GM23338 (cell line): ENCODE measurements at regions not wholly inside any gene's neighbourhood (a gene's known extent, or its start where the extent isn't known, plus 50 kb on each side); places are given as distances from the start of the nearest gene placed in this dataset.

ENCODE experiments used
- ATAC-seq: fragments of 200-7000 bp; cut with Tn5 transposase; 3 replicates; pipeline ENCODE4 v1.9.1; 2020
- DNase-seq: peaks from one replicate; pipeline ENCODE4 v3.0.0-alpha.2; 2015; ENCODE audit warnings: low spot score
- H2AFZ ChIP-seq: fragments of 200-600 bp; sonication (generic); 2 replicates; pipeline ENCODE4 v1.8.0; 2016; ENCODE audit warnings: antibody characterized with exemption, mild to moderate bottlenecking, moderate library complexity
- H3F3A ChIP-seq: fragments of 200-600 bp; sonication (generic); replicated peaks from 2 replicates; pipeline ENCODE4 v1.8.0; 2017; ENCODE audit warnings: antibody characterized with exemption, mixed run types, low read depth
- H3K27ac ChIP-seq: fragments of 200-600 bp; sonication (generic); 2 replicates; pipeline ENCODE4 v1.6.1; 2016; ENCODE audit warnings: low read depth
- H3K27me3 ChIP-seq: fragments of 200-600 bp; sonication (generic); 2 replicates; pipeline ENCODE4 v1.8.0; 2016; ENCODE audit warnings: mild to moderate bottlenecking, mixed run types, moderate library complexity; ENCODE audit not compliant: insufficient read depth
- H3K36me3 ChIP-seq: fragments of 200-600 bp; sonication (generic); 2 replicates; pipeline ENCODE4 v1.8.0; 2016; ENCODE audit warnings: mild to moderate bottlenecking; ENCODE audit not compliant: insufficient read depth
- H3K4me1 ChIP-seq: fragments of 200-600 bp; sonication (generic); 2 replicates; pipeline ENCODE4 v1.8.0; 2016; ENCODE audit warnings: mild to moderate bottlenecking, moderate library complexity; ENCODE audit not compliant: insufficient read depth
- H3K4me2 ChIP-seq: fragments of 200-600 bp; sonication (generic); 2 replicates; pipeline ENCODE4 v1.7.1; 2017; ENCODE audit warnings: mixed run types
- H3K4me3 ChIP-seq: fragments of 200-600 bp; sonication (generic); 2 replicates; pipeline ENCODE4 v1.6.1; 2016; ENCODE audit warnings: mixed run types
- H3K79me2 ChIP-seq: fragments of 200-600 bp; sonication (generic); replicated peaks from 2 replicates; pipeline ENCODE4 v1.8.0; 2017; ENCODE audit warnings: mild to moderate bottlenecking; ENCODE audit not compliant: insufficient read depth
- H3K9me2 ChIP-seq: fragments of 200-600 bp; sonication (generic); 2 replicates; pipeline ENCODE4 v1.8.0; 2017; ENCODE audit not compliant: insufficient read depth
- H4K20me1 ChIP-seq: fragments of 200-600 bp; sonication (generic); replicated peaks from 2 replicates; pipeline ENCODE4 v1.8.0; 2017; ENCODE audit warnings: mild to moderate bottlenecking; ENCODE audit not compliant: insufficient read depth
- H3K27ac Mint-ChIP-seq: 2 replicates; pipeline ENCODE4 v1.8.0; 2020; ENCODE audit warnings: inconsistent platforms, mild to moderate bottlenecking, moderate library complexity, mixed read lengths
- H3K27me3 Mint-ChIP-seq: 3 replicates; pipeline ENCODE4 v1.8.0; 2022; ENCODE audit warnings: low read depth, mild to moderate bottlenecking, moderate library complexity, mixed read lengths, inconsistent platforms; ENCODE audit not compliant: insufficient read depth, poor library complexity
- H3K36me3 Mint-ChIP-seq: 3 replicates; pipeline ENCODE4 v1.8.0; 2021; ENCODE audit warnings: low read depth, mild to moderate bottlenecking, inconsistent platforms, moderate library complexity, mixed read lengths
- H3K4me1 Mint-ChIP-seq: 3 replicates; pipeline ENCODE4 v1.8.0; 2020; ENCODE audit warnings: mild to moderate bottlenecking, inconsistent platforms, mixed read lengths
- H3K4me3 Mint-ChIP-seq: 3 replicates; pipeline ENCODE4 v1.8.0; 2021; ENCODE audit warnings: moderate library complexity, mild to moderate bottlenecking, inconsistent platforms, mixed read lengths
- H3K9me3 Mint-ChIP-seq: 3 replicates; pipeline ENCODE4 v1.8.0; 2020; ENCODE audit warnings: moderate library complexity, mild to moderate bottlenecking, inconsistent platforms, mixed read lengths
- CREB1 ChIP-seq: fragments of 250-450 bp; sonication (Bioruptor Pico); IDR thresholded peaks from 2 replicates; pipeline ENCODE4 v1.5.0; 2020; ENCODE audit warnings: low read depth, mild to moderate bottlenecking, moderate library complexity
- EZH2 ChIP-seq: fragments of 200-600 bp; sonication (generic); IDR thresholded peaks from one replicate; pipeline ENCODE4 v1.8.0; 2017; ENCODE audit warnings: antibody characterized with exemption, mild to moderate bottlenecking, low read depth; ENCODE audit not compliant: unreplicated experiment
- EZH2phosphoT487 ChIP-seq: fragments of 200-600 bp; sonication (generic); IDR thresholded peaks from one replicate; pipeline ENCODE4 v1.8.1; 2018; ENCODE audit warnings: antibody characterized with exemption; ENCODE audit not compliant: unreplicated experiment
- JUNB ChIP-seq: IDR thresholded peaks from one replicate; pipeline ENCODE4 v1.6.1; 2016; ENCODE audit warnings: antibody characterized with exemption; ENCODE audit not compliant: unreplicated experiment
- NANOG ChIP-seq: IDR thresholded peaks from 2 replicates; pipeline ENCODE4 v1.6.1; 2016; ENCODE audit warnings: antibody characterized with exemption, borderline replicate concordance
- STAT1 ChIP-seq: IDR thresholded peaks from one replicate; pipeline ENCODE4 v1.6.1; 2016; ENCODE audit warnings: antibody characterized with exemption; ENCODE audit not compliant: unreplicated experiment
- ZNF114 ChIP-seq: fragments of 250-450 bp; sonication (Bioruptor Pico); IDR thresholded peaks from 2 replicates; pipeline ENCODE4 v1.5.0; 2020; ENCODE audit warnings: mild to moderate bottlenecking, moderate library complexity
- TF ChIP-seq, protein P1 (sequence below): IDR thresholded peaks from one replicate; pipeline ENCODE4 v1.6.1; 2018; ENCODE audit warnings: antibody characterized with exemption; ENCODE audit not compliant: unreplicated experiment
- TF ChIP-seq, protein P2 (sequence below), 2 experiments: fragments of 200-600 bp in 1 of 2; sonication (generic) in 1 of 2; conservative IDR thresholded peaks; 2 replicates each; pipeline versions ENCODE4 v1.5.1 to v1.6.1; 2016 to 2017; ENCODE audit warnings: antibody characterized with exemption in 2 of 2, low read depth in 2 of 2, mild to moderate bottlenecking in 2 of 2, moderate library complexity in 1 of 2

DNA sequence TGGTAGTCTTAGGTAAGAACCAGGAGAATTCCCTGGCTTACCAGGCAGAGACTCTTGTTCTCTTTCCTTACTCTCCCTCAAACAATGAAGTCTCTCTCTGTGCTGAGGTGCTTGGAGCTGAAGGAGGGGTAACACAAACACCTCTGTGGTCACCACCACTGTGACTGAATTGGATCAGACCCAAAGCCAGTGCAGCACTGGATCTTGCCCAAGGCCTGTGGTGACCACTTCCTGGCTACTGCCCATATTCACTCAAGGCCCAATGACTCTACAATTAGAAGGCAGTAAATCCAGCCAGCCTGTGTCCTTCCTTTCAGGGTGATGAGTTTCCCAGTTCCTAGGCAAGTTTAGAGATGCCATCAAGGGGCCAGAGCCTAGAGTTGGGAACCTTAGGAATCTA, 706.8 kb downstream of the SLC4A3 start:
- peaks cover 12% of the 10 kb centered on the region; the same call in 2 of the 3 replicates for H3K9me3 Mint-ChIP-seq
- Histone ChIP-seq H3K79me2 (no peaks in the 10 kb centered on the region), H3K9me2 (no peaks in the 10 kb centered on the region), H3F3A (no peaks in the 10 kb centered on the region), H3K4me1 (no peaks in the 10 kb centered on the region), H2AFZ (no peak overlapping the region), H3K4me2 (no peak overlapping the region), H3K4me3 (no peak overlapping the region), H3K36me3 (no peaks in the 10 kb centered on the region), H3K27ac (no peak overlapping the region), H4K20me1 (no peaks in the 10 kb centered on the region), H3K27me3 (no peaks in the 10 kb centered on the region)
- peaks cover 7% of the 10 kb centered on the region for H3K36me3 Mint-ChIP-seq
- ATAC-seq (no peak), DNase-seq (no peak)
- H3K27me3 Mint-ChIP-seq = no peaks in the 10 kb centered on the region
- H3K4me3 Mint-ChIP-seq = no peak overlapping the region
- H3K4me1 Mint-ChIP-seq = no peaks in the 10 kb centered on the region
- TF ChIP-seq EZH2 = no peak
- TF ChIP-seq STAT1 = no peak
- no peak for TF ChIP-seq ZNF114 (CRISPR knock-in tag)
- TF ChIP-seq, protein P1, sequence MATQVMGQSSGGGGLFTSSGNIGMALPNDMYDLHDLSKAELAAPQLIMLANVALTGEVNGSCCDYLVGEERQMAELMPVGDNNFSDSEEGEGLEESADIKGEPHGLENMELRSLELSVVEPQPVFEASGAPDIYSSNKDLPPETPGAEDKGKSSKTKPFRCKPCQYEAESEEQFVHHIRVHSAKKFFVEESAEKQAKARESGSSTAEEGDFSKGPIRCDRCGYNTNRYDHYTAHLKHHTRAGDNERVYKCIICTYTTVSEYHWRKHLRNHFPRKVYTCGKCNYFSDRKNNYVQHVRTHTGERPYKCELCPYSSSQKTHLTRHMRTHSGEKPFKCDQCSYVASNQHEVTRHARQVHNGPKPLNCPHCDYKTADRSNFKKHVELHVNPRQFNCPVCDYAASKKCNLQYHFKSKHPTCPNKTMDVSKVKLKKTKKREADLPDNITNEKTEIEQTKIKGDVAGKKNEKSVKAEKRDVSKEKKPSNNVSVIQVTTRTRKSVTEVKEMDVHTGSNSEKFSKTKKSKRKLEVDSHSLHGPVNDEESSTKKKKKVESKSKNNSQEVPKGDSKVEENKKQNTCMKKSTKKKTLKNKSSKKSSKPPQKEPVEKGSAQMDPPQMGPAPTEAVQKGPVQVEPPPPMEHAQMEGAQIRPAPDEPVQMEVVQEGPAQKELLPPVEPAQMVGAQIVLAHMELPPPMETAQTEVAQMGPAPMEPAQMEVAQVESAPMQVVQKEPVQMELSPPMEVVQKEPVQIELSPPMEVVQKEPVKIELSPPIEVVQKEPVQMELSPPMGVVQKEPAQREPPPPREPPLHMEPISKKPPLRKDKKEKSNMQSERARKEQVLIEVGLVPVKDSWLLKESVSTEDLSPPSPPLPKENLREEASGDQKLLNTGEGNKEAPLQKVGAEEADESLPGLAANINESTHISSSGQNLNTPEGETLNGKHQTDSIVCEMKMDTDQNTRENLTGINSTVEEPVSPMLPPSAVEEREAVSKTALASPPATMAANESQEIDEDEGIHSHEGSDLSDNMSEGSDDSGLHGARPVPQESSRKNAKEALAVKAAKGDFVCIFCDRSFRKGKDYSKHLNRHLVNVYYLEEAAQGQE = no peak
- TF ChIP-seq JUNB = no peak
- TF ChIP-seq, protein P2, sequence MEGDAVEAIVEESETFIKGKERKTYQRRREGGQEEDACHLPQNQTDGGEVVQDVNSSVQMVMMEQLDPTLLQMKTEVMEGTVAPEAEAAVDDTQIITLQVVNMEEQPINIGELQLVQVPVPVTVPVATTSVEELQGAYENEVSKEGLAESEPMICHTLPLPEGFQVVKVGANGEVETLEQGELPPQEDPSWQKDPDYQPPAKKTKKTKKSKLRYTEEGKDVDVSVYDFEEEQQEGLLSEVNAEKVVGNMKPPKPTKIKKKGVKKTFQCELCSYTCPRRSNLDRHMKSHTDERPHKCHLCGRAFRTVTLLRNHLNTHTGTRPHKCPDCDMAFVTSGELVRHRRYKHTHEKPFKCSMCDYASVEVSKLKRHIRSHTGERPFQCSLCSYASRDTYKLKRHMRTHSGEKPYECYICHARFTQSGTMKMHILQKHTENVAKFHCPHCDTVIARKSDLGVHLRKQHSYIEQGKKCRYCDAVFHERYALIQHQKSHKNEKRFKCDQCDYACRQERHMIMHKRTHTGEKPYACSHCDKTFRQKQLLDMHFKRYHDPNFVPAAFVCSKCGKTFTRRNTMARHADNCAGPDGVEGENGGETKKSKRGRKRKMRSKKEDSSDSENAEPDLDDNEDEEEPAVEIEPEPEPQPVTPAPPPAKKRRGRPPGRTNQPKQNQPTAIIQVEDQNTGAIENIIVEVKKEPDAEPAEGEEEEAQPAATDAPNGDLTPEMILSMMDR (conservative IDR thresholded peaks at IDR 0.05; ENCODE audit: low read depth in 2 of 2) = no peak
- no peak for TF ChIP-seq CREB1 (CRISPR knock-in tag)
- no peak for TF ChIP-seq EZH2phosphoT487
- no peak overlapping the region for H3K27ac Mint-ChIP-seq

DNA sequence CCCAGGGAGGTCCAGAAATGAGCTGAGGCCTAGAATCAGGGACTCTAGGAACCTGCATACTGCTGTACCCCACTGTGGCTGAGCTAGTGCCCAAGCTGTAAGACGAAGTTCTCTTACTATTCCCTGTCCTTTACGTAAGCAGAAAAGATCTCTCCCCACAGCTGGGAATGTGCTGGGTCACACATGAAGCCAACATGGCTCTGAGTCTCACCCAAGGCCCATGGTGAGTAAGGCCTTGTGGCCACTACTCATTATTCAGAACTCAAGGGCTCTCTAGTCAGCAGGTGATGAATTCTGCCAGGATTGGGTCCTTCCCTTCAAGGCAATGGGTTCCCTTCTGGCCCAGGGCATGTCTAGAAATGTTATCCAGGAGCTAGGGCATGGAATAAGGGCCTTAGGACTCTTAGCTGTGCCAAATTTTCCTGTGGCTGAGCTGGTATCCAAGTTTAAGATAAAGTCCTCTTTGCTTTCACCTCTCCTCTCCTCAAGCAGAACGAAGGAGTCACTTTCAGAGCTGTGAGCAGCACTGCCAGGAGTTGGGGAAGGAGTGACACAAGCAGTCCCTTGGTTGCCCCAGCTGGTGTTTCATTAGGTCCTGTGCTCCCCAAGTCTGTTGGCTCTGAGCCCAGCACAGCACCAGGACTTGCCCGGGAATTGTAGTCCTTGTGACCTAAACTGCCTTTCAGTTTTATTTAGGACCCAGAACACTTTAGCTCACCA, 707.6 kb downstream of the SLC4A3 start:
- TF ChIP-seq CREB1 (CRISPR knock-in tag) = no peak
- no peak for TF ChIP-seq NANOG
- TF ChIP-seq, protein P1 = no peak
- TF ChIP-seq EZH2 = no peak
- no peak for TF ChIP-seq EZH2phosphoT487
- no peak overlapping the region for H3K27ac Mint-ChIP-seq
- DNase-seq (no peak), ATAC-seq (no peak)
- H3K79me2 ChIP-seq = no peaks in the 10 kb centered on the region
- peaks cover 7% of the 10 kb centered on the region for H3K36me3 Mint-ChIP-seq
- no peaks in the 10 kb centered on the region for H4K20me1 ChIP-seq
- no peaks in the 10 kb centered on the region for H3F3A ChIP-seq
- H3K4me3 ChIP-seq = no peak overlapping the region
- no peaks in the 10 kb centered on the region for H3K4me1 Mint-ChIP-seq
- H3K4me1 ChIP-seq = no peaks in the 10 kb centered on the region
- H3K4me3 Mint-ChIP-seq = no peak overlapping the region
- no peak overlapping the region for H3K4me2 ChIP-seq
- no peaks in the 10 kb centered on the region for H3K27me3 ChIP-seq
- no peaks in the 10 kb centered on the region for H3K27me3 Mint-ChIP-seq
- H3K9me2 ChIP-seq = no peaks in the 10 kb centered on the region
- H2AFZ ChIP-seq = peak overlapping the region; percentile 56; the same call in 1 of the 2 replicates
- H3K36me3 ChIP-seq = no peaks in the 10 kb centered on the region
- peaks cover 11% of the 10 kb centered on the region; the same call in 2 of the 3 replicates for H3K9me3 Mint-ChIP-seq
- H3K27ac ChIP-seq = no peak overlapping the region
